SKM-1 (cell line): ENCODE measurements at regions not wholly inside any gene's neighbourhood (a gene's known extent, or its start where the extent isn't known, plus 50 kb on each side); places are given as distances from the start of the nearest gene placed in this dataset.

Experiments used
- DNase-seq: peaks from one replicate; lab custom pipeline; 2025; ENCODE audit not compliant: unreplicated experiment; lab: John Stamatoyannopoulos, UW

GRCh38 chr12:127293507-127294310, 973.3 kb upstream of the TMEM132C start:
- DNase-seq: peak; percentile 13

- DNase-seq: no peak
These were observed 972.2 kb upstream of the TMEM132C start for GRCh38 chr12:127294651-127295210.

- DNase-seq: no peak
These were observed 971.3 kb upstream of the TMEM132C start for GRCh38 chr12:127295630-127296029.

DNA sequence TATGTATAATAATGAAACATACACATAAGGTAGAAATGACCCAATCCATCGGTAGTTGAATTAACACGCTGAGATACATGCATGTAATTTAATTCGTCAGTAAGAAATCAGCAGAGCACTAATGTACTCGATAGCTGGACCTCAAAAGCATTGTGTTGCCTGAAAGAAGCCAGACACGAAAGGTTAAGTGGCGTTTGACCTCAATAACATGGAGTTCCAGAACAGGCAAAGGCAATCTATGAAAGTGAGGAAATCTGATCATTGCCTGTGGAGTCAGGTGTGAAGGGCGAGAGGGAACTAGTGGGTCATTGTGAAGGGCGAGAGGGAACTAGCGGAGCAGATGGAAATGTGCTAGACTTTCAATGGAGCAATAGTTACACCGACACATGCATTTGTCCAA, 970.4 kb upstream of the TMEM132C start:
- DNase-seq: no peak

GRCh38 chr12:127297327-127297726, 969.6 kb upstream of the TMEM132C start:
- no peak for DNase-seq

DNA sequence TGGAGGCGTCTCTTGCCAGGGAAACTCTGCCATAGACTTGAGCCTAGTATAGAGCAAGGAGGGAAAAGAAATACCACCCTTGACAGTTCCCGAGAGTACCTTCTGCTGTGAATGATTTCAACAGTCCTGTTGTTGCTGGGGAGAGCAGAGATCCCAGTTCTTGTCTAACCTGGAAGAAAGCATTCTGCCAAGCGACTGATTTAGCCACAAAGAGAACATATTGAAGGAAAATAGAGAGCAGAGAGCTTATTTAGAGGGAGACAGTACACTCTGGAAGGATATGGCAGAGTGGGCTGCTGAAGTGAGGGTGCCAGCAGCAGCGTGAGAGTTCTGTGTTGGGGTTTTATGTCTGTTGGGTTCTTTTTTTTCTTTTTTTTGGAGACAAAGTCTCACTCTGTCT, 966.9 kb upstream of the TMEM132C start:
- no peak for DNase-seq

GRCh38 chr12:127300753-127301152, 966.2 kb upstream of the TMEM132C start:
- no peak for DNase-seq

- no peak for DNase-seq
These were observed 965.1 kb upstream of the TMEM132C start for GRCh38 chr12:127301876-127302275.

- no peak for DNase-seq
These were observed 961.9 kb upstream of the TMEM132C start for GRCh38 chr12:127304751-127305725.

- DNase-seq: no peak
These were observed 960.3 kb upstream of the TMEM132C start for GRCh38 chr12:127306604-127307215.

- DNase-seq: no peak
These were observed 959.4 kb upstream of the TMEM132C start for GRCh38 chr12:127307528-127307927.

DNA sequence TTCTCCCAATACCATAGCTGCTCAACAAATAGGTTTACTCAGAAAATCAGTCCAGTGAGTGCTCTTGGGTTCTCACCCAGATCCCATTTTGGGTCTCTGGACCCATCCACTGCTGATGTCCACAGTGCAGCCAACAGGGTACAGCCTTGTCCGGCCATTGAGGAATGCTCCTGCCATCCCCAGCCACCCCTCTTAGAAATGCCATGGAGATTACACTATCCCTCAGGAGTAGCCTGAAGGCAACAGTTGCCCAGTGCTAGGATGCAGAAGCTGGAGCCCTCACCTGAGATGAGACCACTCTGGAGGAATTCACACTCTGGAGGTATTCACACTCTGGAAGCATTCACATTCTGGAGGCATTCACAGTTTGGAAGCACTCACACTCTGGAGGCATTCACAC, 958.8 kb upstream of the TMEM132C start:
- no peak for DNase-seq

DNA sequence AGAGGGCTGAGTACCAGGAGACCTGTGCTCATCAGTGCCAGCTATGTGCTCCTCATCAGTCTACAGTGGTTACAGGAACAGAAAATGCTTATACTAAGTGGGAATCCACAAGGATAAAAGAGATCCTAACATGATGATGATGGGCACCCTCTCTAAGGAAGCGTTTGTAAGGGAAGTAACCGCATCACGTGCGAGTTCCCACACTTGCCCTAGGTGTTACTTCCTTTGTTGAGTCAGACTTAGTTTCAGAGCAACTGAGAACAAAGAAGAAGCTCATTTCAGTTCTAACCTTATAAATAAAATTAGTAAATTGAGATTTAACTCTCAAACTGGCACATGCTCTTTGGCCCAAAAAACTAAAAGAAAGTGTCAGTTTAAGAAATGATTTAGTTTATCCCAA, 956.4 kb upstream of the TMEM132C start:
- DNase-seq: no peak

DNA sequence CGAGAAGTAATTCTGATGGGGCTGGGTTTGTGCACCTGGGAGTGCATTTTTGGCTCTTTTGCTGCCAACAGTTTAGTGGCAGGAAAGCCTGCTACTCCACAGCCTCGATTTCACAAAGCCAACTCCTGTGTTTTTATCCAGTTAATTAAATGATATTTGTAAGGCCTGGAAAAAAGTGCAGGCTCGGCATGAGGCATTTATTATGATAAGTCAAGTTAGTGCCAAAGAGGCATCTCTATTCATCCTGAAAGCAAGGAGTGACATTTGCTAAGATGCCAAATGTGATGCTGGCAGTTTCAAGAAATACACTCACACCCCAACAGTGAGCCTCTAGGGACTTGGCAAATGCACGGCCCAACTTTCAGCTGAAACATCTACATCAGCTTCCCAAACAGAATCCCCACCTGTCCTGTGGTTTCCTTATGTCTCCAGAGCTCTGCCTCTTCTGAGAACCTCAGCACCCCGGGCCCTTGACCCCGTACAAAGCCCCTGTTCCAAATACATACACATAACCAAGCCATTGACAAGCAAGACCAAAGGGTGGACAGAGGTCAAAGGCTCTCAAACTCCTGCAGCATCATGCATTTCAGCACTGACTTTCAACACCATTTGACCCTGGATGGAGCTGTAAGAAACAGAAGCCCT, 955.1 kb upstream of the TMEM132C start:
- no peak for DNase-seq

GRCh38 chr12:127324681-127325080, 942.3 kb upstream of the TMEM132C start:
- DNase-seq: no peak

GRCh38 chr12:127327986-127328385, 939.0 kb upstream of the TMEM132C start:
- no peak for DNase-seq

- no peak for DNase-seq
These were observed 938.1 kb upstream of the TMEM132C start for GRCh38 chr12:127328867-127329266.

- DNase-seq: no peak
These were observed 932.6 kb upstream of the TMEM132C start for GRCh38 chr12:127334365-127334764.

- no peak for DNase-seq
These were observed 931.9 kb upstream of the TMEM132C start for GRCh38 chr12:127334912-127335644.

GRCh38 chr12:127336416-127336815, 930.6 kb upstream of the TMEM132C start:
- no peak for DNase-seq
